ENCODE measurements at regions not wholly inside any gene's neighbourhood (a gene's known extent, or its start where the extent isn't known, plus 50 kb on each side); places are given as distances from the start of the nearest gene placed in this dataset.

GRCh38 chr5:129249886-129250285 lies 155.3 kb downstream of the ISOC1 start:
- TF ChIP-seq EZH2phosphoT487 (IDR thresholded peaks at IDR 0.05; ENCODE audit: low read depth, severe bottlenecking, unreplicated experiment) (no peak), CTCF (IDR thresholded peaks at IDR 0.05; ENCODE audit: poor library complexity) (no peak)

All from hepatocyte (in vitro differentiated cells).